Stimulated activated naive CD4-positive, alpha-beta T cell (primary cell): ENCODE measurements at regions not wholly inside any gene's neighbourhood (a gene's known extent, or its start where the extent isn't known, plus 50 kb on each side); places are given as distances from the start of the nearest gene placed in this dataset.

Experiments
- DNase-seq, 6 experiments: peaks; one replicate each; lab custom pipeline; 2025; lab: John Stamatoyannopoulos, UW

- DNase-seq, result no peak
These were observed 60.9 kb upstream of the ZNF648 start for GRCh38 chr1:182122256-182122912.

GRCh38 chr1:182121787-182122186 lies 60.3 kb upstream of the ZNF648 start:
- DNase-seq, result no peak

- peak in 2 of 6 experiments; percentile 3 to 13 for DNase-seq
These were observed 59.1 kb upstream of the ZNF648 start for GRCh38 chr1:182120411-182121258.

- DNase-seq, result no peak
These were observed 58.1 kb upstream of the ZNF648 start for GRCh38 chr1:182119631-182120030.

- DNase-seq, result no peak
These were observed 57.3 kb upstream of the ZNF648 start for GRCh38 chr1:182118851-182119250.

GRCh38 chr1:182114627-182115023 lies 53.1 kb upstream of the ZNF648 start:
- DNase-seq, result no peak

GRCh38 chr1:182113879-182114626 lies 52.5 kb upstream of the ZNF648 start:
- no peak for DNase-seq

GRCh38 chr1:182111496-182111895 lies 50.0 kb upstream of the ZNF648 start:
- no peak for DNase-seq
